Astrocyte of the cerebellum (primary cell): ENCODE measurements at regions not wholly inside any gene's neighbourhood (a gene's known extent, or its start where the extent isn't known, plus 50 kb on each side); places are given as distances from the start of the nearest gene placed in this dataset.

Source experiments
- DNase-seq: peaks from one replicate; pipeline ENCODE4 v3.0.0-alpha.2; 2011; ENCODE audit warnings: low read depth
- H3K4me3 ChIP-seq: 2 replicates; pipeline ENCODE4 v1.5.1; 2011; ENCODE audit warnings: mild to moderate bottlenecking, low read depth, low read length, moderate library complexity
- in situ Hi-C: cut with HindIII; loops from 2 replicates; pipeline ENCODE4 v1.10.0; 2017; ENCODE audit warnings: low sequenced_read_pairs
- TF ChIP-seq, protein P1 (sequence below): IDR thresholded peaks from 2 replicates; pipeline ENCODE4 v1.5.1; 2012; ENCODE audit warnings: low read length, low read depth, moderate library complexity, mild to moderate bottlenecking; ENCODE audit errors: missing control alignments

DNA sequence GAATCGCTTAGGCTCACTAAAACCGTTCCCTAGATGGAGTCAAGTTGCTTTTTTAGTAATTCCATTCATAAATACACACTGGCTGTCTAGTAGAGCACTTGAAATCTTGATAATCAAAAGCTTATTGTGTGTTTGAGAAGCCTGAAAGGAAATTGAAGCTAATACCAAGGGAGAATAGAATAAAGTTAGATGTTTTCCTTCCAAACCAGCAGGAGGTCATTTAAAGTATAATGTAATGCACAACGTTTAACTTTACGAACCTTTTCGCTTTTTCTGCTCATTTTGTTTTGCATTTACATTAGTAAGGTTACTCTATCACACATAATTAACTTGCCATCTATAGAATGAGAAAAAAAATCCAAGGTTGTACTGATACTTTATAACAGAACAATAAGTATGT, 440.9 kb downstream of the NKX6-1 start:
- in situ Hi-C loops: no loop called here

DNA sequence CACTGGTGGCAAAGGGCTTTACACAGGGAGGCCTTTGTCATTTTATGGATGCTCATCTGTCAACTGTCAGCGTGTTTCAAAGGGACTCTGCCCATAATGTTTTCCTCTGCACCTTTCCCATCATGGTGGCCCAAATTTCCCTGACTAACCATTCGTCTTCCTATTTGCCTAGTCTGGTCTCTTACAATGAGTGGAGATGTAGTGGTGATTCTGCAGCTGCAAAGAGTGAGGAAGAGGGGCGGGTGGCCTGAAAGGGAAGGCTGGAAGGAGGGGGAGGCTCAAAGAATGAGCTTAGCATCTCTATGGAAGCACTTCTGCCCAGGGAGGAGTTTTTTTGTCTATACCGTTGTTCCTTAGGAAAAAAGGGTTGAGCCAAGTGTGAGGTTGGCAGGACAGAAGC, 447.5 kb downstream of the NKX6-1 start:
- in situ Hi-C loops: no loop called here
- no peak for DNase-seq
- TF ChIP-seq, protein P1, sequence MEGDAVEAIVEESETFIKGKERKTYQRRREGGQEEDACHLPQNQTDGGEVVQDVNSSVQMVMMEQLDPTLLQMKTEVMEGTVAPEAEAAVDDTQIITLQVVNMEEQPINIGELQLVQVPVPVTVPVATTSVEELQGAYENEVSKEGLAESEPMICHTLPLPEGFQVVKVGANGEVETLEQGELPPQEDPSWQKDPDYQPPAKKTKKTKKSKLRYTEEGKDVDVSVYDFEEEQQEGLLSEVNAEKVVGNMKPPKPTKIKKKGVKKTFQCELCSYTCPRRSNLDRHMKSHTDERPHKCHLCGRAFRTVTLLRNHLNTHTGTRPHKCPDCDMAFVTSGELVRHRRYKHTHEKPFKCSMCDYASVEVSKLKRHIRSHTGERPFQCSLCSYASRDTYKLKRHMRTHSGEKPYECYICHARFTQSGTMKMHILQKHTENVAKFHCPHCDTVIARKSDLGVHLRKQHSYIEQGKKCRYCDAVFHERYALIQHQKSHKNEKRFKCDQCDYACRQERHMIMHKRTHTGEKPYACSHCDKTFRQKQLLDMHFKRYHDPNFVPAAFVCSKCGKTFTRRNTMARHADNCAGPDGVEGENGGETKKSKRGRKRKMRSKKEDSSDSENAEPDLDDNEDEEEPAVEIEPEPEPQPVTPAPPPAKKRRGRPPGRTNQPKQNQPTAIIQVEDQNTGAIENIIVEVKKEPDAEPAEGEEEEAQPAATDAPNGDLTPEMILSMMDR: no peak
- H3K4me3 ChIP-seq: no peak overlapping the region

More for the DNA sequence above, 440.9 kb downstream of the NKX6-1 start:
- no peak for DNase-seq
- TF ChIP-seq, protein P1: no peak
- H3K4me3 ChIP-seq: no peak overlapping the region

DNA sequence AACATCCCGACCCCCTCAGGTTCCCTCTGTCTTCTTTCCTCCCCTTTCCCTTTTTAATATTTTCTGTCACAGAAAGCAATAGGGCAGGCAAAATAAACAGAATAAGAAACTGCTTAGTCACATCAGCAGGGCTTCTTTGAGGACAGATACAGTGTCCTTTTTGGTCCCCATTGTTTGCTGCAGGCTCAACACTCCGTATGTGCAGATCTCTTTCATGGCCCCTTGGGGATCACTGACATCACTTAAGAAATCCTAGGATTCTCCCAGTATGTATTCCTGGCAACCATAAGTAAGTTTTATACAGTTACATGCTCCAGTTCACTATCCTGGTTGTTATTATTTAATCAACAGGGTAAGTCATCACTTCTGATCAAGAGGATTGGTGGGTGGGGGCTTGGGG, 448.0 kb downstream of the NKX6-1 start:
- TF ChIP-seq, protein P1: no peak
- no peak overlapping the region for H3K4me3 ChIP-seq
- in situ Hi-C loops: no loop called here
- no peak for DNase-seq

DNA sequence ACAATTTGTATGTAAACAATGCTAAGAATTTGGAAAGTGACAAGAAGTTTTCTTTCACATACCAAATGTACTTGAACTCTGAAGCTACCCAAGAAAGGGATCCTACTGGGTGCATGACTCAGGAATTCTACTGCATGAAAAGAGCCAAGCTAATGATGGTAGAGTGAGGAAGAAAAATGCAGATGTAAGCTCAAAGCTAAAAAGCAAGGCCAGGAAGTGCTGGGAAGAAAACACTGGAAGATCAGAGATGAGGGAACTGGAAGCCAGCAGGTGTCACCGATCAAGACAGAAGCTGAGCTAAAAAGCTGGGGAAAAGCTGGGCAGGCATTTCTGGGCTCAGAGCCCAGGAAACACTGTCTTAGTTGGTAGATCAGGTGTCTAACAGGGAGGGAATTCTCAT, 449.1 kb downstream of the NKX6-1 start:
- no peak overlapping the region for H3K4me3 ChIP-seq
- TF ChIP-seq, protein P1: no peak
- in situ Hi-C loops: no loop called here
- DNase-seq: no peak

DNA sequence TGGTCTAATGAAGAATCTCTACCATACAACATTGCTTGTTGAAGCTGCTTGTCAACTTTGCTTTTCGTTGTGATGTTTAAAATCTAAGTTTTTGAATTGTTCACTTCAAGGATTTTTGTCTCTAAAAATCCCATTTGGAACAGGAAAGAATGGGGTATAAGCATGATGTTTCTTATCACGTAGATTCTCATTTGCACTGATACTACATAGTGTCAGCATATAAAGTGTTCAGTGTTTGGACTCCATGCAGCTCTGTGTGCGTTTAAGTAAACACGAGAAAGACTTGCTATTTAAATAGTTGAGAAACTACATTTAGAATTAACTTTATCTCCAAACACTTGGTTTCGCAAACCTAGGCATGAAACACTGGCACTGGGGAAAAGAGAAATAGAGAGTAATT, 452.5 kb downstream of the NKX6-1 start:
- DNase-seq: no peak
- in situ Hi-C loops: no loop called here
- TF ChIP-seq, protein P1: no peak
- no peak overlapping the region for H3K4me3 ChIP-seq

DNA sequence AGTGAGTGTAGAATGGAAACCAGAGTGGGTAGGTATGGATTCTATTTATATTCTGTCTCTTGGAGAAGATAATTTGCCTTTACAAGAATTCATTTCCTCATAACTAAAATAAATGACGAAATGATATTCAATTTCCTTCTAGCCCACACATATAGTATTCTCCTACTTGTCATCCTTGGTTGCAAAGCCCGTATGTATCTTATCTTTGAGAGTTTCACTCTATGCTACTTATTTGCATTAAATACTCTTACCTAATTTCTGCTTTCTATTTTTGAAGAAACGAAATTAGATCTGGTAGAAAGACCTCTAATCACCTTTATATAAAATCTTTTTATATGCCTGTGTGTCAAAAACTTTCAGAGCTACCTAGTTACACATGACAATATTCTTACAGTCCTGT, 457.7 kb downstream of the NKX6-1 start:
- TF ChIP-seq, protein P1: no peak
- H3K4me3 ChIP-seq: no peak overlapping the region
- in situ Hi-C loops: no loop called here
- no peak for DNase-seq

DNA sequence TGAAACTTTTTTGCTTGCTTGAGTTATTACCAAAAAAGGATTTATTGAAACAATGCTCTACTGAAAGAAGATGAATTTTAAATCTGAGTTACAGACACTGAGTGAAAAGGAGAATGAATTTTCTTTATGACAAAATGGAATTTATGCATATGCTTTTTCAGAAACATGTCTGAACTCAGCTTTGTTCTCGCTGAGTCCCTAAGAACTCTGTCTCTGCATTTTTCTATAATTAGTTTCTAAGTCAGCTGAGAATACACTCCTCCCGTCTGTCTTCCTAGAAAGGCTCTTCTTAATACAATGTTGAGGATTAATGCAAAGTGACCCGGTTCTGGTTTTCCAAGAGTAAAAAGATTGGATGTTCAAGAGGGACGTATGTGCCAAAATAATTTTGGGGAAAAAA, 463.5 kb downstream of the NKX6-1 start:
- H3K4me3 ChIP-seq: no peak overlapping the region
- in situ Hi-C loops: no loop called here
- no peak for DNase-seq
- TF ChIP-seq, protein P1: no peak
